ENCODE measurements at regions not wholly inside any gene's neighbourhood (a gene's known extent, or its start where the extent isn't known, plus 50 kb on each side); places are given as distances from the start of the nearest gene placed in this dataset.

GRCh38 chr15:47846128-47846868, 129.0 kb downstream of the SEMA6D start:
- H3K27me3 ChIP-seq (replicated peaks in 1 of 2; ENCODE audit: control insufficient read depth in 2 of 2, extremely low read depth in 1 of 2, insufficient read depth in 2 of 2, low read length in 1 of 2): no peaks in the 10 kb centered on the region
- Mint-ChIP-seq H3K4me3 (no peak overlapping the region), H3K9me3 (peaks cover 0 to 3% (median 0%) of the 10 kb centered on the region in 3 donors), H3K27ac (no peak overlapping the region), H3K27me3 (peaks cover 0 to 3% of the 10 kb centered on the region in 2 donors), H3K36me3 (no peaks in the 10 kb centered on the region), H3K4me1 (no peaks in the 10 kb centered on the region)
- no peaks in the 10 kb centered on the region for H3K36me3 ChIP-seq (ENCODE audit: control insufficient read depth in 2 of 2, extremely low read depth in 1 of 2, insufficient read depth in 1 of 2, low read length in 1 of 2)
- H3K9me3 ChIP-seq: no peaks in the 10 kb centered on the region
- ATAC-seq (replicated peaks in 1 of 4): no peak
- no peak overlapping the region for H3K4me3 ChIP-seq (ENCODE audit: control insufficient read depth in 1 of 2, extremely low read depth in 1 of 2, low read length in 1 of 2)
- ChIA-PET CTCF (no interaction called here), POLR2A (no interaction called here)
- no peaks in the 10 kb centered on the region for H3K4me1 ChIP-seq (ENCODE audit: control insufficient read depth in 1 of 2, extremely low read depth in 1 of 2, insufficient read depth in 2 of 2, low read length in 2 of 2)
- DNase-seq: no peak
- no CpG with 5 or more reads among the region's 2 CpGs for WGBS (ENCODE audit: insufficient coverage)
- H3K27ac ChIP-seq (ENCODE audit: low read length): no peak overlapping the region

GRCh38 chr15:47846876-47847275, 129.6 kb downstream of the SEMA6D start:
- WGBS (ENCODE audit: insufficient coverage): 63% methylated on average over 2 of the region's 3 CpGs
- POLR2A ChIA-PET: no interaction called here

DNA sequence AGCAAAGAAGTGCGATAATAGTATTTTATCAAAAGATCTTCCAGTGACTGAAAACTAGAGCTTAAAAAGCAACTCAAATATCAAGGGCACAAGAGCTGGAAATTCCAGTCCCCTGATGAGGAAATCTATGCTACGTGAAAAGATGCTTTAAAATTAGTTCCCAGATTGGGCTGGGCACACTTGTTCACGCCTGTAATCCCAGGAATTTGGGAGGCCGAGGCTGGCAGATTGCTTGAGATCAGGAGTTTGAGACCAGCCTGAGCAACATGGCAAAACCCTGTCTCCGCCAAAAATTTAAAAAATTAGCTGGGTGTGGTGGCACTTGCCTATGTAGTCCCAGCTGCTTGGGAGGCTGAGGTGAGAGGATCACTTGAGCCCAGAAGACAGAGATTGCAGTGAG, 138.8 kb downstream of the SEMA6D start:
- H3K9me3 Mint-ChIP-seq: peaks cover 0 to 3% (median 0%) of the 10 kb centered on the region in 3 donors
- 82% methylated on average over 3 of the region's 5 CpGs for WGBS (ENCODE audit: insufficient coverage)
- POLR2A ChIA-PET: interaction anchor here in 1 of 2 donors (0.5 kb wide), 1 partner anchor 15 kb away, joined by 3 read pairs; no protein-coding TSS in a partner anchor

More at GRCh38 chr15:47846876-47847275, 129.6 kb downstream of the SEMA6D start:
- H3K4me3 ChIP-seq (ENCODE audit: control insufficient read depth in 1 of 2, extremely low read depth in 1 of 2, low read length in 1 of 2): no peak overlapping the region
- H3K27ac Mint-ChIP-seq: no peak overlapping the region
- H3K27me3 ChIP-seq (replicated peaks in 1 of 2; ENCODE audit: control insufficient read depth in 2 of 2, extremely low read depth in 1 of 2, insufficient read depth in 2 of 2, low read length in 1 of 2): no peaks in the 10 kb centered on the region
- no peak for ATAC-seq (replicated peaks in 1 of 4)
- no peaks in the 10 kb centered on the region for H3K4me1 ChIP-seq (ENCODE audit: control insufficient read depth in 1 of 2, extremely low read depth in 1 of 2, insufficient read depth in 2 of 2, low read length in 2 of 2)
- no peaks in the 10 kb centered on the region for H3K9me3 ChIP-seq
- peaks cover 0 to 3% (median 0%) of the 10 kb centered on the region in 3 donors for H3K9me3 Mint-ChIP-seq
- H3K4me1 Mint-ChIP-seq: no peaks in the 10 kb centered on the region
- H3K36me3 ChIP-seq (ENCODE audit: control insufficient read depth in 2 of 2, extremely low read depth in 1 of 2, insufficient read depth in 1 of 2, low read length in 1 of 2): no peaks in the 10 kb centered on the region
- CTCF ChIA-PET: no interaction called here
- H3K36me3 Mint-ChIP-seq: no peaks in the 10 kb centered on the region
- H3K27me3 Mint-ChIP-seq: peaks cover 0 to 3% of the 10 kb centered on the region in 2 donors
- no peak overlapping the region for H3K27ac ChIP-seq (ENCODE audit: low read length)
- no peak overlapping the region for H3K4me3 Mint-ChIP-seq
- no peak for DNase-seq

DNA sequence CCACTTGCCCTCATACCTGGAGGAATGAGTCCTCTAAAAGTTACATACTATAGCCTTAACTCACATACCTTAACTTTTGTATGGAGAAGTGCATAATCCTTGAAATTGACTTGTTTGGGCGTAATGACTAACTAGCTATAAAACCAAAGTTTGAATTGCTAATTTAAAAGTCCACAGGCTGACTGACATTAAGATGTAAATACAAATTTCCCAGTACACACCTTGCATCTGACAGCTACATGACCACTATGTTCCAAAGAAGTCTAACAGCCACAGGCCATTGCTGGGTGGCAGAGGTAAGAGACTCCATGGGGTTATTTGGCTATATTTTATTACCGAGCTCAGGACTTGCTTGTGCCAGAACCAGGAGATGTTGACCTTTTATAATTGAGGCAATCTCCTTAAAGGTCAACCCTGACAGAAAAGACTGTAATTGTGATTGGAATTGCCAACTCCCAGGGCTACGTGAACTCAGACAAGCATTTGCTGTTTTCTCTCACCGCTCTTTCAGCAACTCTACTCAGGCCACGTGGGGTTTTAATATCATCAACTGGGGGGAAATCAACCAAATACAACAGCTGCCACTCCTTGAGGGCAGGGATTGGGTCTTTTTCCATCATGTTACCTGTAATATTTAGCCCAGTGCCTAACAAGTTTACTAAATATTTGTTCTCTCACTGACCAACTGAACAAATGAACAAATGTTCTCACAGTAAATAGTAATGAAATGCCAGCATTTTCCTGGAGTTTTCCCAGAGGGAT, 139.9 kb downstream of the SEMA6D start:
- ATAC-seq (replicated peaks in 1 of 4) (no peak), DNase-seq (no peak)
- Mint-ChIP-seq H3K9me3 (no peaks in the 10 kb centered on the region), H3K4me3 (no peak overlapping the region), H3K27ac (no peak overlapping the region), H3K27me3 (no peaks in the 10 kb centered on the region), H3K4me1 (no peaks in the 10 kb centered on the region), H3K36me3 (no peaks in the 10 kb centered on the region)
- H3K4me3 ChIP-seq (ENCODE audit: control insufficient read depth in 1 of 2, extremely low read depth in 1 of 2, low read length in 1 of 2): no peak overlapping the region
- ChIA-PET CTCF (no interaction called here), POLR2A (no interaction called here)
- H3K27ac ChIP-seq (ENCODE audit: low read length): no peak overlapping the region
- no peaks in the 10 kb centered on the region for H3K9me3 ChIP-seq
- H3K4me1 ChIP-seq (ENCODE audit: control insufficient read depth in 1 of 2, extremely low read depth in 1 of 2, insufficient read depth in 2 of 2, low read length in 2 of 2): no peaks in the 10 kb centered on the region
- no peaks in the 10 kb centered on the region for H3K27me3 ChIP-seq (replicated peaks in 1 of 2; ENCODE audit: control insufficient read depth in 2 of 2, extremely low read depth in 1 of 2, insufficient read depth in 2 of 2, low read length in 1 of 2)
- WGBS (ENCODE audit: insufficient coverage): 100% methylated on average over 1 of the region's 5 CpGs
- H3K36me3 ChIP-seq (ENCODE audit: control insufficient read depth in 2 of 2, extremely low read depth in 1 of 2, insufficient read depth in 1 of 2, low read length in 1 of 2): no peaks in the 10 kb centered on the region

More for the DNA sequence above, 138.8 kb downstream of the SEMA6D start:
- no peak overlapping the region for H3K27ac Mint-ChIP-seq
- CTCF ChIA-PET: no interaction called here
- Histone ChIP-seq H3K27ac (ENCODE audit: low read length) (no peak overlapping the region), H3K4me3 (ENCODE audit: control insufficient read depth in 1 of 2, extremely low read depth in 1 of 2, low read length in 1 of 2) (no peak overlapping the region), H3K9me3 (no peaks in the 10 kb centered on the region), H3K36me3 (ENCODE audit: control insufficient read depth in 2 of 2, extremely low read depth in 1 of 2, insufficient read depth in 1 of 2, low read length in 1 of 2) (no peaks in the 10 kb centered on the region), H3K4me1 (ENCODE audit: control insufficient read depth in 1 of 2, extremely low read depth in 1 of 2, insufficient read depth in 2 of 2, low read length in 2 of 2) (no peaks in the 10 kb centered on the region), H3K27me3 (replicated peaks in 1 of 2; ENCODE audit: control insufficient read depth in 2 of 2, extremely low read depth in 1 of 2, insufficient read depth in 2 of 2, low read length in 1 of 2) (no peaks in the 10 kb centered on the region)
- H3K4me3 Mint-ChIP-seq: no peak overlapping the region
- no peaks in the 10 kb centered on the region for H3K4me1 Mint-ChIP-seq
- no peaks in the 10 kb centered on the region for H3K27me3 Mint-ChIP-seq
- DNase-seq (no peak), ATAC-seq (replicated peaks in 1 of 4) (no peak)
- H3K36me3 Mint-ChIP-seq: no peaks in the 10 kb centered on the region

DNA sequence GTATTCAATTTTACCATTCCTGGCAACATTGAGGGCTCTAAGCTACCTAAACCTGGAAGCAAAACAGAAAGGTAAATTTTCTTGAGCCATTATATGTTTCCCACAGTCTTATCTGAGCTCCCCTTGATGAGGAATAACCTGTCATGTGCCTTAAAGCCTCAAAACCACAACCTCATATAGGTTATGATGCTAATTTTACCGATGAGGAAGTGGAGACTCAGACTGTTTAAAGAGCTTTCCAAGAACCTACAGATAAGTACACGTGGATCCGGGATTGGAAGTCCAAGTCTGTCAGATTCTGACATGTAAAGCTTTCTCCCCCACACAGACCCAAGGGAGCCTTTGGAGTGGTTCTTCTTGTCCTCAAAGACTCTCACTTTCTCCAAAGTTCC, 140.5 kb downstream of the SEMA6D start:
- Histone ChIP-seq H3K4me3 (ENCODE audit: control insufficient read depth in 1 of 2, extremely low read depth in 1 of 2, low read length in 1 of 2) (no peak overlapping the region), H3K27ac (ENCODE audit: low read length) (no peak overlapping the region), H3K27me3 (replicated peaks in 1 of 2; ENCODE audit: control insufficient read depth in 2 of 2, extremely low read depth in 1 of 2, insufficient read depth in 2 of 2, low read length in 1 of 2) (no peaks in the 10 kb centered on the region), H3K4me1 (ENCODE audit: control insufficient read depth in 1 of 2, extremely low read depth in 1 of 2, insufficient read depth in 2 of 2, low read length in 2 of 2) (no peaks in the 10 kb centered on the region), H3K9me3 (no peaks in the 10 kb centered on the region), H3K36me3 (ENCODE audit: control insufficient read depth in 2 of 2, extremely low read depth in 1 of 2, insufficient read depth in 1 of 2, low read length in 1 of 2) (no peaks in the 10 kb centered on the region)
- no peak overlapping the region for H3K27ac Mint-ChIP-seq
- H3K4me1 Mint-ChIP-seq: no peaks in the 10 kb centered on the region
- ChIA-PET CTCF (no interaction called here), POLR2A (no interaction called here)
- DNase-seq (no peak), ATAC-seq (replicated peaks in 1 of 4) (no peak)
- no peak overlapping the region for H3K4me3 Mint-ChIP-seq
- no peaks in the 10 kb centered on the region for H3K9me3 Mint-ChIP-seq
- no peaks in the 10 kb centered on the region for H3K36me3 Mint-ChIP-seq
- H3K27me3 Mint-ChIP-seq: no peaks in the 10 kb centered on the region
- WGBS (ENCODE audit: insufficient coverage): no CpG with 5 or more reads among the region's 3 CpGs

DNA sequence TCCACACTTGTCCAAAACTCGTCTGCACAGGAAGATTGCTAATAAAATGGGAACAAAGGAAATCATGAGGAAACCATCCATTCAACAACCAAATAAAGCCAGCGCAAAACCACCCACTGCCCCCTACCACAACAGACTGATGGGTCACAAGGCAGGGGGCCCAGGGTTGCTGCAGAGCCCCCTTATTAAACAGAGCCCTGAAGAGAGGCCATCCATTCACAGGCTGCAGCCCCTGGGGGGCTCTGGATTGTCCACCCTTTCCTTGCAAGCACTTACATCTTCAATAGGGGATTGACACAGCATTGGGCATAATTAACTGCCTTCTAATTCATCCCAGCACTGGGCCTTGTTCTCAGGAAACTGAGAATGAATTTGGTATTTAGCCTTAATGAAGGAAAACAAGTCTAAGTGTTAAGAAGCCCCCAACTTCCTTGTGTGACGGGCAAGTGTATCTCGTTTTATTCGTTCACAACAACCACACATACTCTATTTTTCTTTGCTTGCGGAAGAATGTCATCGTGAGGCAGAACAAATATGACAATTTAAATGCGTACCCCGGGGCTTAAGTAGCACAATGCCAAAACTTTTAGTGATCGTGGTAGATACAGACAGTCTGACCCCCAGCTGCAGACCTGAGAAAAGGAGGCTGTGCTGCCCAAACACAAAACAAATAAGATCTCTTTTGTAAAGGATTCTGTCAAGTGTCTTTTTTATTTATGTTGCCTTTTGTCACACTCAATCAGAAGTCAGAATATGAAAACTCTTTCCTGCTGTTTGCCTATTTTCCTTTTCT, 144.0 kb downstream of the SEMA6D start:
- Histone ChIP-seq H3K4me1 (ENCODE audit: control insufficient read depth in 1 of 2, extremely low read depth in 1 of 2, insufficient read depth in 2 of 2, low read length in 2 of 2) (no peaks in the 10 kb centered on the region), H3K4me3 (ENCODE audit: control insufficient read depth in 1 of 2, extremely low read depth in 1 of 2, low read length in 1 of 2) (no peak overlapping the region), H3K36me3 (ENCODE audit: control insufficient read depth in 2 of 2, extremely low read depth in 1 of 2, insufficient read depth in 1 of 2, low read length in 1 of 2) (no peaks in the 10 kb centered on the region), H3K27me3 (replicated peaks in 1 of 2; ENCODE audit: control insufficient read depth in 2 of 2, extremely low read depth in 1 of 2, insufficient read depth in 2 of 2, low read length in 1 of 2) (no peaks in the 10 kb centered on the region), H3K27ac (ENCODE audit: low read length) (no peak overlapping the region), H3K9me3 (no peaks in the 10 kb centered on the region)
- 92% methylated on average over 4 of the region's 10 CpGs for WGBS (ENCODE audit: insufficient coverage)
- H3K4me1 Mint-ChIP-seq: no peaks in the 10 kb centered on the region
- no peak overlapping the region for H3K4me3 Mint-ChIP-seq
- no peak overlapping the region for H3K27ac Mint-ChIP-seq
- CTCF ChIA-PET: no interaction called here
- DNase-seq (no peak), ATAC-seq (replicated peaks in 1 of 4) (no peak)
- H3K27me3 Mint-ChIP-seq: no peaks in the 10 kb centered on the region
- POLR2A ChIA-PET: no interaction called here
- H3K36me3 Mint-ChIP-seq: no peaks in the 10 kb centered on the region
- no peaks in the 10 kb centered on the region for H3K9me3 Mint-ChIP-seq

All from T-cell (primary cell).